NCI-H774 (cell line): ENCODE measurements at regions not wholly inside any gene's neighbourhood (a gene's known extent, or its start where the extent isn't known, plus 50 kb on each side); places are given as distances from the start of the nearest gene placed in this dataset.

Experiments
- DNase-seq: peaks from one replicate; lab custom pipeline; 2025; lab: John Stamatoyannopoulos, UW

- DNase-seq: no peak
Measured at GRCh38 chr20:39145921-39146320, 183.8 kb downstream of the DHX35 start.

- no peak for DNase-seq
Measured at GRCh38 chr20:39144757-39145156, 182.6 kb downstream of the DHX35 start.

DNA sequence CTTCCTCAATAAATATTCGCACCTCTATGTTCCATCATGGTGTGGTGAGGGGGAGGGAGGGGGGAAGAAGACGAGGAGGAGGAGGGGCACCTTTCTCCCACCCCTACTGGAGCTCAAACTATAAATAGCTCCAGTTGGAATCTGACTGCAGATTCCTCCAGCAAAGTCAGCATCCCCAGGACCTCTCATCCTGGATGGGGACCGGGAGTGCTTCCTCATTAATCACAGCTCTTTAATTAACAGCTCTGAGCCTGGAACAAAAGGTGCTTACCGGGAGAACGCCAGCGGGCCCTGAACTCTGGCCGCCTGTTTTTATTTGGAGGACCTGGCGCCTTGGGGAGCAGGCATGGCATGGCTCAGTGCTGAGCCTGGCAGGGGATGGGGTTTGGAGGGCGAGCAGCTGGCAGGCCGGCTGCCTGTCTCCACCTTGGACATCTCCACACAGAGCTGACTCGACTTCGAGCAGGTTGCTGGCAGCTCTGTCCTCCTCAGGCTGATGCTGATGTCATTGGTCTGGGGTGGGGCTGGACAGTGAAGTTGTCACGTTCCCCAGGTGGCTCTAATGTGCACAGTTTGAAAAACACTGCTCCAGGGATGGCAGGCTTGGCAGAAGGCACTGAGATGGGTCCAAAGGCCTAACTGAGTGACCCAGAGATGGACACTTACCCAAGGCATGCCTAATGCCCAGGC, 180.4 kb downstream of the DHX35 start:
- no peak for DNase-seq

GRCh38 chr20:39137299-39137698, 175.2 kb downstream of the DHX35 start:
- DNase-seq: no peak

DNA sequence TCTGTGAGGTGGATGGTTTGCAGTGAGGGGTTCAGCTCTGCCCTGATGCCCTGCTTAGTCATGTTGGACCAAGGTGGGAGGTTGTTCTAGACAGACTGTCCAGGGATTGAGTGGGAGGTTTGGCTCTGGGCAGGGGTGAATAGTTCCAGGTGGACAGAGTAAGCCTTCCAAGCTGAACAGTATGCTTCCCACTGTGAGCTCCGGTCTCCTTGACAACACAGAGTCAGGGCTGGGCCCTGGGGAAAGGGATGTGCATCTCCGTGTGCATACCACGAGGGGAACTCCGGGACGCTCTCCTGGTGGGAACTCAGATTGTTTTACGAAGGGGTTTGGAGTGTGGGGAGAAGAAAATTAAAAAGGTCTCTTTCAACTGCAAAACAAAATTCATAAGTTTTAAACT, 174.7 kb downstream of the DHX35 start:
- DNase-seq: no peak

DNA sequence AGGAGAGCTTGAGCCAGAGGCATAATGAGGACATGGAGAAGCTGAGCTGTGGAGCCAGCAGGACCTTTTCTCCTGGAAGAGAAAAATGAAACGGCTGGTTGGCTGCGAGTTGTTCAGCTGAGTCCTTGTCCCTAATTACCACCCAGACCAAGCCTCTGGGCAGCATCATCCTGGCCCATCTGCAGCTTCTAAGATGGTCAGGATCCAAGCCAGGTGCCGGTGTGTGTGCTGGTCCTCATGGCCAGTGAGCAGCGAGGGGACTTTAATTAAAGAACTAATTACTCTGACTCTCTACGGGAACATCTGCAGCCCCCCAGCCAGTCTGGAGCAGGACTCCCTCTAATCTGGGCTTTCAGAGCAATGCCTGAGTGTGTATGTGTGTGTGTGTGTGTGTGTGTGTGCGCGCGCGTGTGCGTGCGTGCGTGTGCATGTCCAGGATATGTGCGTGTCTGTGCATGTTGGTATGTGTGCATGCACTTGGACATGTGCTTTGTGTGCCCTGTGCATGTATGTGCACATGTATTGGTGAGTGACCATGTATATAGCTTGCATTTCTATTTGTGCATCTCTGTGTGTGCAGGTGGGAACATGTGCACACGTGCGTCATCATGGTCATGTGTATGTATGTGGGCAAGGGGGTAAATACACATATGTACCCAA, 173.9 kb downstream of the DHX35 start:
- no peak for DNase-seq

DNA sequence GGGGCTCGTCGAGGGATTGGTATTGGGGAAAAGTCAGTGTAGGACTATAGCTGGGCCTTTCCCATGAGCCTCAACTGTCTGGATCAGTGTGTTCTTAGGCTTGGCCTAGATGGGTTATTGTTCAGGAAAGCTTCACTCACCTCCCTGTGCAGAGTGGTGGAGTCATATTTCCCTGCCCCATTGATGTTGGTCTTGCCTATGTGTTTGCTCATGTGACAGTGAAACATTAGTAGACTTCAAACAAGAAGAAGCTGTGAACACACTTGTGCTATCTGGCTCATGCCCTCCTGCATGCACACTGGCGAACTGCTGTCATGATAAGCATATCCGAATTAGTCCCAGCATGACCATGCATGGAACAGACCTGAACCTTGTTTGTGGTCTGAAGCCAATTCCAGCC, 171.1 kb downstream of the DHX35 start:
- peak; percentile 15 for DNase-seq

GRCh38 chr20:39132511-39132910, 170.4 kb downstream of the DHX35 start:
- DNase-seq: no peak

- no peak for DNase-seq
Measured at GRCh38 chr20:39132093-39132492, 169.9 kb downstream of the DHX35 start.

DNA sequence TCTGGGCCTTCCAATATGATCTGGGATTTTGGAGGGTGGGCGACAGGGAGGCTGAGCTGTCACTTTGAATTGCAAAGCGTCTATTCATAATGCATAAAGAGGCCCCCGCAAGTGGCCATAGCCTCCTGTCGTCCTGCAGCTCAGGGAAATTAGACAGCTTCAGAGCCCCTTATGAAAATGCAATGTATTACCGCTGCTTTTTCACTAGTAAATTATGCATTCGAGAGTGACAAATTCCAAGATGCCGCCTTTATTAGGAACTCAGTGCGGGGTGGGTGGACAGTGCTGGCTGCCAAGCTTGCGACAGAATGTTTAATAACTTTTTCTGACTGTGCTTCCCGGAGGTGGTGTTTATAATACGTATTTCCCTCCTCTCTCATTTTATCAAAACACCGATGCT, 168.5 kb downstream of the DHX35 start:
- DNase-seq: no peak

DNA sequence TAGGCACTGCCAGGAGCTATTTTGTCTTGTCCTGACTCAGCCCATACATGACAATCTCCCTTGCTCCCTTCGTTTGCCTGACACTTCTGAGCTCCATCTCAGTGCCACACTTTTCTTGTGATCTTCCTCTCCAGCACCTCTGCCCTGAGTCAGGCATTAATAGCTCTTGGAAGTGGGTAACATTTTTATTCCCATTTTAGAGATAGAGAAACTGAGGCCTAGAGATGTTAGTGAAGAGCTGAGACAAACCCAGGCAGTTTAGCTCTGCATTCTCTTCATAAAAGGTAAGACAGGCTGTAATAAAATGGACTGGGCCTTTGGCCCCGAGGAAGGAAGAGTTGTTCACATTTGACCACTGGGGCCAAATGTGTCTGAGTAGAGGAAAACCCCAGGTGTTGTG, 167.4 kb downstream of the DHX35 start:
- no peak for DNase-seq

GRCh38 chr20:39124064-39124463, 161.9 kb downstream of the DHX35 start:
- no peak for DNase-seq

DNA sequence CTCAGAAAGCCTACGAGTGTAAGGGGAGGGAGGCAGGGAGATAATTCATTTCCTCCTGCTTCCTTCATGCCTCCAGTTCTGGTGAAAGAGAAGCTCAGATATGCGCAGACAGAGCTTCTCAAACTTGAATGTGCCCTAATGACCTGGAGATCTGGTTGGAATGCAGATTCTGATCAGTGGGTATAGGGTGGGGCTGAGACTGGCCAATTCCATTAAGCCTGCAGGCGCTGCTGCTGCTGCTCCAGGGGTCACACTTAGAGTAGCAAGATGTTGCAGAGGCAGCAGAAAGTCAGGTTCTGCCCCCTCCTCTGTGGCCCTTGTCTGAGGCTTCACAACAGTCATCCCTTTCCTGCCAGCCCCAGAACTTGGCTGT, 161.0 kb downstream of the DHX35 start:
- no peak for DNase-seq

- DNase-seq: peak; percentile 8
Measured at GRCh38 chr20:39117491-39117890, 155.3 kb downstream of the DHX35 start.

DNA sequence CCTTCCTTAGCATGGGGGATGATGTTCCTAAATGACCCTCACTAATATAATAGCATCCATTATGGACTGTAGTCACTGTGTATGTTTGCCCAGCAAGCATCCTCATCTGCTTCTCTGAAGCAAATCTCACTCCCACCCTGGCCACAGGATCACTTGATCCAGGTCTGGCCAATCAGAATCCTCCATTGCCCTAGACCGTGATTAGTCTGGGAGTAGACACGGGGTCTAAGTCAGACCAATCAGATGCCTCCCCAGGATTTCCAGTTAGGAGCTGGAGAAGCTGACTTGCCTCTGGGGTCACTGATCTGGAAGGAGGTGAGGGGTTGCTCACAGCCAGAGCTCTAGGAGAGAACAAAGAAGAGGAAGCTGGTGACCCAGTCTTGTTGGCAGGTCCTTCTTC, 153.9 kb downstream of the DHX35 start:
- no peak for DNase-seq

DNA sequence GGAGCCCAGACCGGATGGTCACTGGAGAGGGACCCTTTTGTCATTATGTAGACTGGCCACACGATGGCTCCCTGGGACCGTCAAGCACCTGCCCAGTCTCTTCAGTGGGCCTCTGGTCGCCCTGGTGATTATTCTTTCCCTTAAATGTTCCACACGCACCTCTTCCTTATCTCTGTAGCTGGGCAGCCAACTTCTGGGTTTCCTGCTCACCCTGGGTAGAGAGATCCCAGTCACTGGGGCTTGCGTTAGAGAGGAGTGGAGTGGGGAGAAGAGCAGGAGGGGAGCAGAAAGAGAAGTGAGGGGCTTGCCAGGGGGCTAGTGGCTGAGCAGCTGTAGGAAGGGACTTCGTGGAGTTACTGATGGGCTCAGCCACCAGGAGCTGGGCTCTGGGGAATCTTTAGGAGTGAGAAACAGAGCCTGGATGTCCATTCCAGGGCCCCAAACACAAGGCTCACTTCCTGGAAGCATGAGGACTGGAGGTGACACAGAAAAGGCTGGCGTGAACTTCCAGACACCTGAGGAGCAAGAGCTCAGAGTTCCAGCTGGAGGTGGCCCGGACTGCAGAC, 150.1 kb downstream of the DHX35 start:
- DNase-seq: peak; percentile 46

DNA sequence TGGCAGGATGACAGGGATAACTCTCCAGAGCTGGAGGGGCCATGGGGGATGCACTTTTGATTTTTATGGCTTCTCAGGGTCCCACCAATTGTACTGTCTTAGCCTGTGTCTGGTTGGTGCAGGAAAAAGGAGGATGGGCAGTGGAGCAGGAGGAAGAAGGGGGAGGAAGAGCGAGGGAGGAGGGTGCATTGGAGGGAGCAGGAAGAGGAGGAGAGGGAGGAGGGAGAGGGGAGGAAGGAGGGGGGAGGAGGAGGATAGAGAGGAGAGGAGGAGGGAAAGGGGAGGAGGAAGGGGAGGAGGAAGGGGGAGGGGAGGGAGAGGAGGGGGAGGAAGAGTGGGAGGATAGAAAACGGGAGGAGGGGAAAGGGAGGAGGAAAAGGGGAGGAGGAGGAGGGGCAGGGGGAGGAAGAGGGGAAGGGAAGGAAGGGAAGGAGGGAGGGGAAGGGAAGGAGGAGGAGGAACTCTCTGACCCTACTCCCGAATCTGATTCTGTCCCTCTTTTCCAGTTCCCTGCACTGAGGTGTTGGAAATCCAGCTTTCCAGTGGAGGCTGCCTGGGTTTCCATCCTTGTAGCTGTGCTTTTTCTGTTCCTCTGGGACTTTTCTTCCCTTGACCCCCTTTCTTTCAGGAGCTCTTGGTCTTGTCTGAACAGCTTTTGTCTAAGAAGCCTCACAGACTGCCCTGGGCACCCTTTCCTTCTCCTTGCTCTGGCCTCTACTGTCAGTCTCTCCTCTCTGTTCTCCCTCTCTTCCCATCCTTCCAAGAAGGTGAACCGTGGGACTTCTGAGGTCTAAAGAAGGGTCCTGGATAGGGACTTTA, 149.4 kb downstream of the DHX35 start:
- no peak for DNase-seq

DNA sequence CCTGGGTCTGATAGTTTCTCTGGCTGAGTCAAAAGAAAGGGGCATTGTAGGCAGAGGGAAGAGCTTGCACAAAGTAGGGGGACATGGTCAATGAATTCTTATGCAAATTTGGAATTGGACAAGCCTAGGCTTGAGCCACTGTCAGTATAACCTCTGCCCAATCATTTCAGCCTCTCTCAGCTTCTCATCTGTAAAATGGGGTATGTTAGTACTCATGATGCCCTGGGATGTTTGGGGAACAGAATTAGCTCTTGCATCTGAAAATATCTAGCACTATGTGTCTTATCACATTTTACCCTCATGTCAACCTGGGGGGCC, 148.6 kb downstream of the DHX35 start:
- no peak for DNase-seq

DNA sequence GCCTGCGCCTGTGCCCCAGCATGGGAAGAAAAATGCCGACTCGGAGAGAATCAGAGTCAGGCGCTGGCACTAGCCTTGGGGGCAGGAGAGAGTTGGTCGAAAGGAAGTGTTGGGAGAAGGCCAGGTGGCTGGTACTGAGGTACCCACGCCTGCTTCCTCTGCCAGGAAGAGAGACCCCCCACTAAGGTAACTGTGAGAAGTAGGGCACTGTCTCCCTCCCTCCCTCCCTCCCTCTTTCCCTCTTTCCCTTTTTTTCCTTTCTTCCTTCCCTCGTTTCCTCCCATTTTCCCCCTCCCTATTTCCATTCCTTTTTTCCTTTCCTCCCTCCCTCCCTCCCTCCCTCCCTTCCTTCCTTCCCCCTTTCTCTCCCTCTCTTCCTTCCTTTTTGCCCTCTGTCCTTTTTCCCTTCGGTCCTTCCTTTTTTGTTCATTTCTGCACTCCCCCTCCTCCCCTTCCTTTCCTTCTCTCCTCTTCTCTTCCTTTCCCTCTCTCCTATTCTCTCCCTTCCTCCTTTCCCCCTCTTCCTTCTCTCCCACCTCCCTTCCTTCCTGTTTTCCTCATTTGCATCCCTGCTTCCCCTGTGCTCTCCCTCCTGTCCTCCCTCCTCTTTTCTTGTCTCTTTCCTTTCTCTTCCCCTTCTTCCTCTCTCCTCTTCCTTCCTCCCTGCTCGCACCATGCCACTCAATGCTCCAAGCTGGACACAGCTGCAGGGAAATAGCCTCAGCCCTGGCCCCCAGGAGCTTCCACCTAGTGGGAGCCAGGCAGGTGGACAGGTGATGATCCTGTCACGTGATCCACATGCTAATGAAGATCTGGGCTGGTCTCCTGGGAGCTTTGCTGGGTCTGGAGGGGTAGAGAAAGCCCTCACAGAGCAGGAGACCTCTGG, 148.0 kb downstream of the DHX35 start:
- peak; percentile 17 for DNase-seq

- no peak for DNase-seq
Measured at GRCh38 chr20:39108746-39109145, 146.6 kb downstream of the DHX35 start.

DNA sequence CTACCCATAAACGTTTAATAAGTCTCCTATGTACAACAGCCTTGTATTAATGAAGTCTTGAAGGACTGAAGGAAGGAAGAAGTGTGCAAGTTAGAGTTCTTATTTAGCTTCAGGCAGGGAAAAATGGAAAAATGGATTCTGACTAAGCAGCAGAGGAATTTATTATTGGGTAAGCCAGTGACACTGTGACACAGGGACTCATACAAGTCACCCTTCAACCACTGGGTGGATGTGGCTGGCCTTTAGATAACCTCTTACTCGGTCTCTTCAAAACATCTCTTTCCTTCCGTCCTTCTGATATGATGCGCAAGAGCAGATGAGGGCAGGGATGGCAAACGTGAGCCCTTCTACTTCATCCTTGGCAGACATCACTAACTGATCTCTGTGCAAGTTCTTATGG, 145.6 kb downstream of the DHX35 start:
- no peak for DNase-seq

DNA sequence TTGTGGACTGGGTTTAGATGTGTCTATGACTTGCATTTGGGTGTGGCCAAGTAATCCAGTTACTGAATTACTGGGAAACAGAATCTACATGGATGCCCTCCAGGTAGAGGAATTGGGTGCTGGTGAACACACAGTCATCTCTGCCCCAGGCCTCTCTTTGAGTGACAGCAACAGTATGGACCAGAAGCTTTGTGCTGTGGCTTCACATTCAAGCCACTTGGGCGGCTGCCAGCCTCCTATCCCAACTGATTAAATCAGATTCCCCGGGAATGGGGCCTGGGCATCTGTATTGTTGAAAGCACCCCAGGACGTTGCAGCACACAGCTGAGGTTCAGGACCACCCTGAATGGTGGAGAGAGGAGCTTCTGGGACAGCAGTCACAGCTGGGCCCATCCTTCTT, 144.6 kb downstream of the DHX35 start:
- no peak for DNase-seq
